ENCODE measurements at regions not wholly inside any gene's neighbourhood (a gene's known extent, or its start where the extent isn't known, plus 50 kb on each side); places are given as distances from the start of the nearest gene placed in this dataset.

GRCh38 chr7:46750321-46750865 is 829.3 kb upstream of the IGFBP3 start:
- DNase-seq, result no peak

- no peak for DNase-seq
Observed at GRCh38 chr7:46747869-46748576, 827.0 kb upstream of the IGFBP3 start.

GRCh38 chr7:46746695-46747687 is 825.9 kb upstream of the IGFBP3 start:
- DNase-seq, result no peak

GRCh38 chr7:46745707-46746090 is 824.6 kb upstream of the IGFBP3 start:
- no peak for DNase-seq

GRCh38 chr7:46744957-46745706 is 824.1 kb upstream of the IGFBP3 start:
- no peak for DNase-seq

GRCh38 chr7:46742601-46743000 is 821.5 kb upstream of the IGFBP3 start:
- DNase-seq, result no peak

GRCh38 chr7:46741938-46742540 is 821.0 kb upstream of the IGFBP3 start:
- no peak for DNase-seq

- no peak for DNase-seq
Observed at GRCh38 chr7:46741181-46741580, 820.1 kb upstream of the IGFBP3 start.

- no peak for DNase-seq
Observed at GRCh38 chr7:46739518-46740234, 818.6 kb upstream of the IGFBP3 start.

- no peak for DNase-seq
Observed at GRCh38 chr7:46738796-46739195, 817.7 kb upstream of the IGFBP3 start.

GRCh38 chr7:46738165-46738564 is 817.1 kb upstream of the IGFBP3 start:
- no peak for DNase-seq

GRCh38 chr7:46725838-46726237 is 804.8 kb upstream of the IGFBP3 start:
- DNase-seq, result peak; percentile 47

GRCh38 chr7:46725136-46725535 is 804.1 kb upstream of the IGFBP3 start:
- DNase-seq, result no peak

GRCh38 chr7:46723742-46724141 is 802.7 kb upstream of the IGFBP3 start:
- no peak for DNase-seq

- DNase-seq, result no peak
Observed at GRCh38 chr7:46723003-46723402, 801.9 kb upstream of the IGFBP3 start.

- DNase-seq, result no peak
Observed at GRCh38 chr7:46720761-46721160, 799.7 kb upstream of the IGFBP3 start.

- no peak for DNase-seq
Observed at GRCh38 chr7:46719616-46720015, 798.5 kb upstream of the IGFBP3 start.

GRCh38 chr7:46716926-46717325 is 795.9 kb upstream of the IGFBP3 start:
- no peak for DNase-seq

- no peak for DNase-seq
Observed at GRCh38 chr7:46715579-46715978, 794.5 kb upstream of the IGFBP3 start.

- no peak for DNase-seq
Observed at GRCh38 chr7:46714904-46715303, 793.8 kb upstream of the IGFBP3 start.

- DNase-seq, result no peak
Observed at GRCh38 chr7:46713868-46714596, 793.0 kb upstream of the IGFBP3 start.
